ENCODE measurements at regions not wholly inside any gene's neighbourhood (a gene's known extent, or its start where the extent isn't known, plus 50 kb on each side); places are given as distances from the start of the nearest gene placed in this dataset.

DNA sequence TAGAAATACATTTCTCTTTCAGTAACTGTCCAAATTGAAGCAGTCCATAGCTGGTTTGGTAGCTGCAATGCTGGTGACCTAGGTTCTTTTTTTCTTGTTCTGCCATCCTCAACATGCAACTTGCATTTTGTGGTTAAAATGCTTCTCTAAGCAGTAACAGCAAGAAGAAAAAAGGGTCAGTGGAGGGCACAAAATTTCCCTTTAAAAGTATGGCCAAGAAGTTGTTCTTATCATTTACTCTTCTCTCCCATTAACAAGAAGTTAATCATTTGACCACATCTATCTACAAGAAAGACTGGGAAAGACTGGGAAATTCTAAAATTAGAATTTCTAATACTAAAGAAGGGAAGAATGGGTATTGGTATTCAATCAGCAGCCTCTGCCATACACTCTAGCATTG lies 569.9 kb downstream of the CPS1 start:
- intact Hi-C loops (cut with DNase I), result no loop called here
- Histone ChIP-seq H3K4me1 (ENCODE audit: control insufficient read depth in 2 of 3, insufficient read depth in 2 of 3, low read depth in 1 of 3, low read length in 3 of 3) (no peaks in the 10 kb centered on the region), H3K27ac (ENCODE audit: low read depth in 2 of 2, low read length in 2 of 2) (no peak overlapping the region), H3K27me3 (ENCODE audit: control insufficient read depth, insufficient read depth, low read length) (no peaks in the 10 kb centered on the region), H3K9ac (ENCODE audit: low read length in 3 of 3) (no peak overlapping the region), H3K36me3 (ENCODE audit: control insufficient read depth in 2 of 3, insufficient read depth in 3 of 3, low read length in 3 of 3) (no peaks in the 10 kb centered on the region), H3K9me3 (ENCODE audit: control insufficient read depth in 2 of 3, insufficient read depth in 1 of 3, low read length in 3 of 3) (no peaks in the 10 kb centered on the region), H3K4me3 (ENCODE audit: low read length in 3 of 3) (no peak overlapping the region)
- no peak for DNase-seq
- TF ChIP-seq, protein P1, sequence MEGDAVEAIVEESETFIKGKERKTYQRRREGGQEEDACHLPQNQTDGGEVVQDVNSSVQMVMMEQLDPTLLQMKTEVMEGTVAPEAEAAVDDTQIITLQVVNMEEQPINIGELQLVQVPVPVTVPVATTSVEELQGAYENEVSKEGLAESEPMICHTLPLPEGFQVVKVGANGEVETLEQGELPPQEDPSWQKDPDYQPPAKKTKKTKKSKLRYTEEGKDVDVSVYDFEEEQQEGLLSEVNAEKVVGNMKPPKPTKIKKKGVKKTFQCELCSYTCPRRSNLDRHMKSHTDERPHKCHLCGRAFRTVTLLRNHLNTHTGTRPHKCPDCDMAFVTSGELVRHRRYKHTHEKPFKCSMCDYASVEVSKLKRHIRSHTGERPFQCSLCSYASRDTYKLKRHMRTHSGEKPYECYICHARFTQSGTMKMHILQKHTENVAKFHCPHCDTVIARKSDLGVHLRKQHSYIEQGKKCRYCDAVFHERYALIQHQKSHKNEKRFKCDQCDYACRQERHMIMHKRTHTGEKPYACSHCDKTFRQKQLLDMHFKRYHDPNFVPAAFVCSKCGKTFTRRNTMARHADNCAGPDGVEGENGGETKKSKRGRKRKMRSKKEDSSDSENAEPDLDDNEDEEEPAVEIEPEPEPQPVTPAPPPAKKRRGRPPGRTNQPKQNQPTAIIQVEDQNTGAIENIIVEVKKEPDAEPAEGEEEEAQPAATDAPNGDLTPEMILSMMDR (IDR thresholded peaks at IDR 0.05; ENCODE audit: borderline replicate concordance, extremely low read depth, insufficient read depth), result no peak
- no peak for FAIRE-seq

DNA sequence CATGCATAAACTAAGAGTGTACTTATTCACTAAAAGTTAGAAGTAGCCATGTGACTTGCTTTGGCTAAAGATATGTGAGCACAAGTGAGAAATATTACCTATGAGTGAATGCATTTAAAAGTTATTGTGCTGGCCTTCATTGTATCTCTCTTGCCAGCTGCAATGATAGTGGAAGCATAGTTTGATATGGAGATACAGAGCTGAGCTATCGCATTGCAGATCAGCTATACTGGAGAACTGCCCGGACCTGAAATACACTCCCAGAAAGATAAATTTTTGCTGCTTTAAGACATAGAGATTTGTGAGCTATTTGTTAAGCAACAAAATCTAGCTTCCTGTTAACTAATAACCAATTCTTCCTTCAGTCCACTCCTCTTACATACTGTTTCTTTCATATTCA lies 571.1 kb downstream of the CPS1 start:
- H3K27ac ChIP-seq (ENCODE audit: low read depth in 2 of 2, low read length in 2 of 2), result no peak overlapping the region
- intact Hi-C loops (cut with DNase I), result no loop called here
- no peak for FAIRE-seq
- H3K36me3 ChIP-seq (ENCODE audit: control insufficient read depth in 2 of 3, insufficient read depth in 3 of 3, low read length in 3 of 3), result no peaks in the 10 kb centered on the region
- no peaks in the 10 kb centered on the region for H3K9me3 ChIP-seq (ENCODE audit: control insufficient read depth in 2 of 3, insufficient read depth in 1 of 3, low read length in 3 of 3)
- no peaks in the 10 kb centered on the region for H3K27me3 ChIP-seq (ENCODE audit: control insufficient read depth, insufficient read depth, low read length)
- DNase-seq, result no peak
- H3K4me1 ChIP-seq (ENCODE audit: control insufficient read depth in 2 of 3, insufficient read depth in 2 of 3, low read depth in 1 of 3, low read length in 3 of 3), result no peaks in the 10 kb centered on the region
- H3K4me3 ChIP-seq (ENCODE audit: low read length in 3 of 3), result no peak overlapping the region
- TF ChIP-seq, protein P1 (IDR thresholded peaks at IDR 0.05; ENCODE audit: borderline replicate concordance, extremely low read depth, insufficient read depth), result no peak
- H3K9ac ChIP-seq (ENCODE audit: low read length in 3 of 3), result no peak overlapping the region

- H3K9ac ChIP-seq (ENCODE audit: low read length in 3 of 3), result no peak overlapping the region
- no peaks in the 10 kb centered on the region for H3K4me1 ChIP-seq (ENCODE audit: control insufficient read depth in 2 of 3, insufficient read depth in 2 of 3, low read depth in 1 of 3, low read length in 3 of 3)
- no peak overlapping the region for H3K27ac ChIP-seq (ENCODE audit: low read depth in 2 of 2, low read length in 2 of 2)
- no peaks in the 10 kb centered on the region for H3K9me3 ChIP-seq (ENCODE audit: control insufficient read depth in 2 of 3, insufficient read depth in 1 of 3, low read length in 3 of 3)
- no peak for FAIRE-seq
- no peaks in the 10 kb centered on the region for H3K36me3 ChIP-seq (ENCODE audit: control insufficient read depth in 2 of 3, insufficient read depth in 3 of 3, low read length in 3 of 3)
- TF ChIP-seq, protein P1 (IDR thresholded peaks at IDR 0.05; ENCODE audit: borderline replicate concordance, extremely low read depth, insufficient read depth), result no peak
- intact Hi-C loops (cut with DNase I), result no loop called here
- H3K27me3 ChIP-seq (ENCODE audit: control insufficient read depth, insufficient read depth, low read length), result no peaks in the 10 kb centered on the region
- DNase-seq, result no peak
- H3K4me3 ChIP-seq (ENCODE audit: low read length in 3 of 3), result no peak overlapping the region
Observed at GRCh38 chr2:211128287-211128686, 571.9 kb downstream of the CPS1 start.

GRCh38 chr2:211129798-211130197 lies 573.4 kb downstream of the CPS1 start:
- H3K4me3 ChIP-seq (ENCODE audit: low read length in 3 of 3), result no peak overlapping the region
- H3K4me1 ChIP-seq (ENCODE audit: control insufficient read depth in 2 of 3, insufficient read depth in 2 of 3, low read depth in 1 of 3, low read length in 3 of 3), result no peaks in the 10 kb centered on the region
- no peak overlapping the region for H3K9ac ChIP-seq (ENCODE audit: low read length in 3 of 3)
- FAIRE-seq (no peak), DNase-seq (no peak)
- H3K36me3 ChIP-seq (ENCODE audit: control insufficient read depth in 2 of 3, insufficient read depth in 3 of 3, low read length in 3 of 3), result no peaks in the 10 kb centered on the region
- TF ChIP-seq, protein P1 (IDR thresholded peaks at IDR 0.05; ENCODE audit: borderline replicate concordance, extremely low read depth, insufficient read depth), result no peak
- no peaks in the 10 kb centered on the region for H3K27me3 ChIP-seq (ENCODE audit: control insufficient read depth, insufficient read depth, low read length)
- no peak overlapping the region for H3K27ac ChIP-seq (ENCODE audit: low read depth in 2 of 2, low read length in 2 of 2)
- intact Hi-C loops (cut with DNase I), result no loop called here
- no peaks in the 10 kb centered on the region for H3K9me3 ChIP-seq (ENCODE audit: control insufficient read depth in 2 of 3, insufficient read depth in 1 of 3, low read length in 3 of 3)
